ENCODE measurements at regions not wholly inside any gene's neighbourhood (a gene's known extent, or its start where the extent isn't known, plus 50 kb on each side); places are given as distances from the start of the nearest gene placed in this dataset.

GRCh38 chr5:167661605-167662004, 629.8 kb upstream of the WWC1 start:
- no peak for DNase-seq (ENCODE audit: low read depth, low spot score)
- Histone ChIP-seq H3K36me3 (ENCODE audit: control insufficient read depth, insufficient read depth, low read length) (no peaks in the 10 kb centered on the region), H3K9me3 (ENCODE audit: control insufficient read depth, insufficient read depth, low read length) (no peaks in the 10 kb centered on the region), H3K4me3 (ENCODE audit: low read length) (no peak overlapping the region), H3K4me1 (ENCODE audit: control insufficient read depth, insufficient read depth, low read length) (no peaks in the 10 kb centered on the region), H3K27ac (ENCODE audit: low read length) (no peak overlapping the region), H3K27me3 (ENCODE audit: control insufficient read depth, insufficient read depth, low read length) (no peaks in the 10 kb centered on the region)
- WGBS (ENCODE audit: insufficient coverage, insufficient read length): no CpG with 5 or more reads among the region's 3 CpGs

GRCh38 chr5:167664222-167664804, 627.1 kb upstream of the WWC1 start:
- Histone ChIP-seq H3K27ac (ENCODE audit: low read length) (no peak overlapping the region), H3K4me1 (ENCODE audit: control insufficient read depth, insufficient read depth, low read length) (no peaks in the 10 kb centered on the region), H3K27me3 (ENCODE audit: control insufficient read depth, insufficient read depth, low read length) (no peaks in the 10 kb centered on the region), H3K9me3 (ENCODE audit: control insufficient read depth, insufficient read depth, low read length) (no peaks in the 10 kb centered on the region), H3K4me3 (ENCODE audit: low read length) (no peak overlapping the region), H3K36me3 (ENCODE audit: control insufficient read depth, insufficient read depth, low read length) (no peaks in the 10 kb centered on the region)
- DNase-seq (ENCODE audit: low read depth, low spot score): no peak
- no CpG with 5 or more reads among the region's 3 CpGs for WGBS (ENCODE audit: insufficient coverage, insufficient read length)

GRCh38 chr5:167665841-167666375, 625.5 kb upstream of the WWC1 start:
- H3K27ac ChIP-seq (ENCODE audit: low read length): no peak overlapping the region
- no peaks in the 10 kb centered on the region for H3K36me3 ChIP-seq (ENCODE audit: control insufficient read depth, insufficient read depth, low read length)
- H3K4me3 ChIP-seq (ENCODE audit: low read length): no peak overlapping the region
- H3K27me3 ChIP-seq (ENCODE audit: control insufficient read depth, insufficient read depth, low read length): no peaks in the 10 kb centered on the region
- DNase-seq (ENCODE audit: low read depth, low spot score): no peak
- 100% methylated on average over 1 of the region's 5 CpGs for WGBS (ENCODE audit: insufficient coverage, insufficient read length)
- no peaks in the 10 kb centered on the region for H3K4me1 ChIP-seq (ENCODE audit: control insufficient read depth, insufficient read depth, low read length)
- H3K9me3 ChIP-seq (ENCODE audit: control insufficient read depth, insufficient read depth, low read length): no peaks in the 10 kb centered on the region

GRCh38 chr5:167671176-167671575, 620.3 kb upstream of the WWC1 start:
- DNase-seq (ENCODE audit: low read depth, low spot score): no peak
- no peaks in the 10 kb centered on the region for H3K27me3 ChIP-seq (ENCODE audit: control insufficient read depth, insufficient read depth, low read length)
- no CpG with 5 or more reads among the region's 4 CpGs for WGBS (ENCODE audit: insufficient coverage, insufficient read length)
- H3K9me3 ChIP-seq (ENCODE audit: control insufficient read depth, insufficient read depth, low read length): no peaks in the 10 kb centered on the region
- H3K4me1 ChIP-seq (ENCODE audit: control insufficient read depth, insufficient read depth, low read length): no peaks in the 10 kb centered on the region
- H3K4me3 ChIP-seq (ENCODE audit: low read length): no peak overlapping the region
- H3K36me3 ChIP-seq (ENCODE audit: control insufficient read depth, insufficient read depth, low read length): no peaks in the 10 kb centered on the region
- no peak overlapping the region for H3K27ac ChIP-seq (ENCODE audit: low read length)

- H3K9me3 ChIP-seq (ENCODE audit: control insufficient read depth, insufficient read depth, low read length): no peaks in the 10 kb centered on the region
- no CpG with 5 or more reads among the region's 2 CpGs for WGBS (ENCODE audit: insufficient coverage, insufficient read length)
- H3K4me1 ChIP-seq (ENCODE audit: control insufficient read depth, insufficient read depth, low read length): no peaks in the 10 kb centered on the region
- no peak overlapping the region for H3K4me3 ChIP-seq (ENCODE audit: low read length)
- no peaks in the 10 kb centered on the region for H3K36me3 ChIP-seq (ENCODE audit: control insufficient read depth, insufficient read depth, low read length)
- no peak for DNase-seq (ENCODE audit: low read depth, low spot score)
- no peaks in the 10 kb centered on the region for H3K27me3 ChIP-seq (ENCODE audit: control insufficient read depth, insufficient read depth, low read length)
- no peak overlapping the region for H3K27ac ChIP-seq (ENCODE audit: low read length)
Measured at GRCh38 chr5:167673942-167674341, 617.5 kb upstream of the WWC1 start.

- no peak for DNase-seq (ENCODE audit: low read depth, low spot score)
- no CpG with 5 or more reads among the region's 3 CpGs for WGBS (ENCODE audit: insufficient coverage, insufficient read length)
Measured at GRCh38 chr5:167678481-167678880, 613.0 kb upstream of the WWC1 start.

GRCh38 chr5:167684251-167684650, 607.2 kb upstream of the WWC1 start:
- H3K27ac ChIP-seq (ENCODE audit: low read length): no peak overlapping the region
- no CpG with 5 or more reads among the region's 3 CpGs for WGBS (ENCODE audit: insufficient coverage, insufficient read length)
- H3K9me3 ChIP-seq (ENCODE audit: control insufficient read depth, insufficient read depth, low read length): no peaks in the 10 kb centered on the region
- H3K4me1 ChIP-seq (ENCODE audit: control insufficient read depth, insufficient read depth, low read length): peaks cover 1% of the 10 kb centered on the region; the same call in 1 of the 2 replicates
- no peak overlapping the region for H3K4me3 ChIP-seq (ENCODE audit: low read length)
- H3K27me3 ChIP-seq (ENCODE audit: control insufficient read depth, insufficient read depth, low read length): no peaks in the 10 kb centered on the region
- no peaks in the 10 kb centered on the region for H3K36me3 ChIP-seq (ENCODE audit: control insufficient read depth, insufficient read depth, low read length)
- DNase-seq (ENCODE audit: low read depth, low spot score): no peak

More at GRCh38 chr5:167678481-167678880, 613.0 kb upstream of the WWC1 start:
- Histone ChIP-seq H3K4me3 (ENCODE audit: low read length) (no peak overlapping the region), H3K27me3 (ENCODE audit: control insufficient read depth, insufficient read depth, low read length) (no peaks in the 10 kb centered on the region), H3K4me1 (ENCODE audit: control insufficient read depth, insufficient read depth, low read length) (peaks cover 1% of the 10 kb centered on the region; the same call in 1 of the 2 replicates), H3K36me3 (ENCODE audit: control insufficient read depth, insufficient read depth, low read length) (no peaks in the 10 kb centered on the region), H3K27ac (ENCODE audit: low read length) (no peak overlapping the region), H3K9me3 (ENCODE audit: control insufficient read depth, insufficient read depth, low read length) (no peaks in the 10 kb centered on the region)

GRCh38 chr5:167688341-167689130, 602.9 kb upstream of the WWC1 start:
- Histone ChIP-seq H3K27me3 (ENCODE audit: control insufficient read depth, insufficient read depth, low read length) (no peaks in the 10 kb centered on the region), H3K4me1 (ENCODE audit: control insufficient read depth, insufficient read depth, low read length) (no peaks in the 10 kb centered on the region), H3K9me3 (ENCODE audit: control insufficient read depth, insufficient read depth, low read length) (no peaks in the 10 kb centered on the region), H3K36me3 (ENCODE audit: control insufficient read depth, insufficient read depth, low read length) (no peaks in the 10 kb centered on the region), H3K27ac (ENCODE audit: low read length) (no peak overlapping the region), H3K4me3 (ENCODE audit: low read length) (no peak overlapping the region)
- WGBS (ENCODE audit: insufficient coverage, insufficient read length): no CpG with 5 or more reads among the region's 8 CpGs
- DNase-seq (ENCODE audit: low read depth, low spot score): no peak

- H3K36me3 ChIP-seq (ENCODE audit: control insufficient read depth, insufficient read depth, low read length): no peaks in the 10 kb centered on the region
- H3K4me1 ChIP-seq (ENCODE audit: control insufficient read depth, insufficient read depth, low read length): no peaks in the 10 kb centered on the region
- H3K27me3 ChIP-seq (ENCODE audit: control insufficient read depth, insufficient read depth, low read length): no peaks in the 10 kb centered on the region
- no peak overlapping the region for H3K4me3 ChIP-seq (ENCODE audit: low read length)
- H3K9me3 ChIP-seq (ENCODE audit: control insufficient read depth, insufficient read depth, low read length): no peaks in the 10 kb centered on the region
- H3K27ac ChIP-seq (ENCODE audit: low read length): no peak overlapping the region
- no CpG with 5 or more reads among the region's 5 CpGs for WGBS (ENCODE audit: insufficient coverage, insufficient read length)
- no peak for DNase-seq (ENCODE audit: low read depth, low spot score)
Measured at GRCh38 chr5:167694325-167695147, 596.9 kb upstream of the WWC1 start.

- no CpG with 5 or more reads among the region's 10 CpGs for WGBS (ENCODE audit: insufficient coverage, insufficient read length)
- H3K4me3 ChIP-seq (ENCODE audit: low read length): no peak overlapping the region
- no peaks in the 10 kb centered on the region for H3K9me3 ChIP-seq (ENCODE audit: control insufficient read depth, insufficient read depth, low read length)
Measured at GRCh38 chr5:167696558-167697314, 594.7 kb upstream of the WWC1 start.

More at GRCh38 chr5:167696558-167697314, 594.7 kb upstream of the WWC1 start:
- Histone ChIP-seq H3K4me1 (ENCODE audit: control insufficient read depth, insufficient read depth, low read length) (no peaks in the 10 kb centered on the region), H3K27ac (ENCODE audit: low read length) (no peak overlapping the region), H3K27me3 (ENCODE audit: control insufficient read depth, insufficient read depth, low read length) (no peaks in the 10 kb centered on the region), H3K36me3 (ENCODE audit: control insufficient read depth, insufficient read depth, low read length) (no peaks in the 10 kb centered on the region)
- no peak for DNase-seq (ENCODE audit: low read depth, low spot score)
